Skeletal muscle satellite cell (primary cell): ENCODE measurements at regions not wholly inside any gene's neighbourhood (a gene's known extent, or its start where the extent isn't known, plus 50 kb on each side); places are given as distances from the start of the nearest gene placed in this dataset.
A peak's percentile ranks its signal among the peaks of the same experiment; 100 is the strongest.

ENCODE experiments used
- H3K27me3 ChIP-seq: 2 replicates; pipeline ENCODE4 v1.7.0; 2013; ENCODE audit warnings: low read length; ENCODE audit not compliant: control insufficient read depth, insufficient read depth
- H3K36me3 ChIP-seq: 2 replicates; pipeline ENCODE4 v1.7.0; 2013; ENCODE audit warnings: mild to moderate bottlenecking, control low read depth, low read length; ENCODE audit not compliant: insufficient read depth
- H3K4me1 ChIP-seq: 2 replicates; pipeline ENCODE4 v1.7.0; 2013; ENCODE audit warnings: low read length; ENCODE audit not compliant: control insufficient read depth, insufficient read depth
- H3K4me2 ChIP-seq: 2 replicates; pipeline ENCODE4 v1.7.0; 2013; ENCODE audit warnings: mild to moderate bottlenecking, low read length
- H3K4me3 ChIP-seq: 2 replicates; pipeline ENCODE4 v1.7.0; 2013; ENCODE audit warnings: low read length
- H3K9ac ChIP-seq: 2 replicates; pipeline ENCODE4 v1.7.0; 2013; ENCODE audit warnings: mild to moderate bottlenecking, low read depth, low read length, moderate library complexity
- H3K9me3 ChIP-seq: replicated peaks from 2 replicates; pipeline ENCODE4 v1.7.0; 2013; ENCODE audit warnings: mild to moderate bottlenecking, control low read depth, low read length

- H3K9ac ChIP-seq = no peak overlapping the region
Observed at GRCh38 chr12:98423963-98424362, 91.4 kb upstream of the TMPO start.

GRCh38 chr12:98424726-98425401 is 90.5 kb upstream of the TMPO start:
- H3K4me1 ChIP-seq = peaks cover 4% of the 10 kb centered on the region
- no peaks in the 10 kb centered on the region for H3K36me3 ChIP-seq
- H3K9me3 ChIP-seq = no peaks in the 10 kb centered on the region
- H3K9ac ChIP-seq = no peak overlapping the region
- H3K4me3 ChIP-seq = no peak overlapping the region
- H3K4me2 ChIP-seq = no peak overlapping the region
- H3K27me3 ChIP-seq = no peaks in the 10 kb centered on the region

More at GRCh38 chr12:98423963-98424362, 91.4 kb upstream of the TMPO start:
- Histone ChIP-seq H3K9me3 (no peaks in the 10 kb centered on the region), H3K27me3 (no peaks in the 10 kb centered on the region), H3K4me1 (peaks cover 13% of the 10 kb centered on the region), H3K36me3 (no peaks in the 10 kb centered on the region), H3K4me2 (no peak overlapping the region), H3K4me3 (no peak overlapping the region)

- no peaks in the 10 kb centered on the region for H3K36me3 ChIP-seq
- H3K27me3 ChIP-seq = no peaks in the 10 kb centered on the region
- no peaks in the 10 kb centered on the region for H3K9me3 ChIP-seq
- H3K4me1 ChIP-seq = no peaks in the 10 kb centered on the region
- H3K4me3 ChIP-seq = no peak overlapping the region
- no peak overlapping the region for H3K9ac ChIP-seq
- no peak overlapping the region for H3K4me2 ChIP-seq
Observed at GRCh38 chr12:98425859-98426258, 89.5 kb upstream of the TMPO start.

- Histone ChIP-seq H3K9ac (no peak overlapping the region), H3K9me3 (peaks cover 4% of the 10 kb centered on the region), H3K4me2 (no peak overlapping the region), H3K36me3 (no peaks in the 10 kb centered on the region), H3K4me3 (no peak overlapping the region), H3K27me3 (no peaks in the 10 kb centered on the region), H3K4me1 (no peaks in the 10 kb centered on the region)
Observed at GRCh38 chr12:98431089-98431488, 84.3 kb upstream of the TMPO start.

- Histone ChIP-seq H3K27me3 (no peaks in the 10 kb centered on the region), H3K4me2 (no peak overlapping the region), H3K9ac (no peak overlapping the region), H3K4me3 (no peak overlapping the region), H3K36me3 (no peaks in the 10 kb centered on the region), H3K4me1 (peaks cover 12% of the 10 kb centered on the region), H3K9me3 (peaks cover 4% of the 10 kb centered on the region)
Observed at GRCh38 chr12:98437166-98437565, 78.2 kb upstream of the TMPO start.

- Histone ChIP-seq H3K9me3 (peaks cover 4% of the 10 kb centered on the region), H3K4me1 (peaks cover 12% of the 10 kb centered on the region), H3K9ac (no peak overlapping the region), H3K36me3 (no peaks in the 10 kb centered on the region), H3K4me2 (no peak overlapping the region), H3K27me3 (no peaks in the 10 kb centered on the region), H3K4me3 (no peak overlapping the region)
Observed at GRCh38 chr12:98437806-98438595, 77.4 kb upstream of the TMPO start.

GRCh38 chr12:98438656-98439230 is 76.6 kb upstream of the TMPO start:
- H3K4me3 ChIP-seq = no peak overlapping the region

GRCh38 chr12:98439471-98439951 is 75.9 kb upstream of the TMPO start:
- peaks cover 12% of the 10 kb centered on the region for H3K4me1 ChIP-seq
- peak overlapping the region; percentile 14 for H3K4me3 ChIP-seq
- peak overlapping the region; percentile 52 for H3K9ac ChIP-seq
- peaks cover 4% of the 10 kb centered on the region for H3K9me3 ChIP-seq
- H3K36me3 ChIP-seq = no peaks in the 10 kb centered on the region
- H3K4me2 ChIP-seq = peak overlapping the region; percentile 52
- H3K27me3 ChIP-seq = peaks cover 5% of the 10 kb centered on the region

More at GRCh38 chr12:98438656-98439230, 76.6 kb upstream of the TMPO start:
- Histone ChIP-seq H3K4me2 (no peak overlapping the region), H3K36me3 (no peaks in the 10 kb centered on the region), H3K4me1 (peaks cover 12% of the 10 kb centered on the region), H3K27me3 (no peaks in the 10 kb centered on the region), H3K9me3 (peaks cover 4% of the 10 kb centered on the region), H3K9ac (no peak overlapping the region)

GRCh38 chr12:98439981-98440581 is 75.3 kb upstream of the TMPO start:
- Histone ChIP-seq H3K9ac (peak overlapping the region; percentile 52), H3K4me1 (peaks cover 12% of the 10 kb centered on the region), H3K9me3 (peaks cover under 1% of the 10 kb centered on the region), H3K36me3 (no peaks in the 10 kb centered on the region), H3K4me2 (peak overlapping the region; percentile 52), H3K4me3 (peak overlapping the region; percentile 14), H3K27me3 (peaks cover 5% of the 10 kb centered on the region)

- Histone ChIP-seq H3K4me1 (no peaks in the 10 kb centered on the region), H3K27me3 (peaks cover 11% of the 10 kb centered on the region), H3K4me3 (no peak overlapping the region), H3K4me2 (no peak overlapping the region), H3K9ac (no peak overlapping the region), H3K9me3 (no peaks in the 10 kb centered on the region), H3K36me3 (no peaks in the 10 kb centered on the region)
Observed at GRCh38 chr12:98446060-98446459, 69.3 kb upstream of the TMPO start.

GRCh38 chr12:98446682-98447081 is 68.7 kb upstream of the TMPO start:
- no peaks in the 10 kb centered on the region for H3K36me3 ChIP-seq
- no peak overlapping the region for H3K4me3 ChIP-seq
- no peaks in the 10 kb centered on the region for H3K9me3 ChIP-seq
- H3K27me3 ChIP-seq = peaks cover 11% of the 10 kb centered on the region
- no peaks in the 10 kb centered on the region for H3K4me1 ChIP-seq
- H3K9ac ChIP-seq = no peak overlapping the region
- H3K4me2 ChIP-seq = no peak overlapping the region
